ENCODE measurements at regions not wholly inside any gene's neighbourhood (a gene's known extent, or its start where the extent isn't known, plus 50 kb on each side); places are given as distances from the start of the nearest gene placed in this dataset.

DNA sequence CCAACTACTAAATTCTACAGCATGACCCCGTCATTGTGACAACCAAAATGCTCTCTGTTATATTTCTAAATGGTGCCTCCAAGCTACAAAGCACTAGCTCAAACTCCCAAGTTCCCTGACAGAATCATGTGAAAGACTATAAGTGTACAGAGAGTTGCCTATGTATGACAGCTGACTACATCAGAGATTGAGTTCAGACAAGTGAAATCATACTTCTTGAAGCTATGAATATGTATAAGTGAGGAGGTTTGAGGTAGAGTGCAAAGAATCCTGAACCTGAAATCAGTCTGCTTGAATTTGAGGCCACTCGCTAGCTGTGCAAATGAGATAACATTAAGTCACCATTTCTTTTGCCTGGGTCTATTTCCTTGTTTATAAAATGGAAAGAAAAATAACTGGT lies 63.9 kb upstream of the TP63 start:
- Histone ChIP-seq H4K20me1 (ENCODE audit: insufficient read depth, low read length) (no peaks in the 10 kb centered on the region), H3K23ac (ENCODE audit: low read depth, low read length) (no peak overlapping the region), H2AK9ac (replicated peaks; ENCODE audit: low read depth, low read length, poor library complexity) (no peak overlapping the region), H3K27ac (ENCODE audit: insufficient read depth, low read length) (no peak overlapping the region), H3K79me1 (ENCODE audit: low read depth in 1 of 2, low read length in 2 of 2) (no peaks in the 10 kb centered on the region), H2BK5ac (ENCODE audit: low read depth, low read length, poor library complexity, severe bottlenecking) (no peak overlapping the region), H3K14ac (replicated peaks; ENCODE audit: low read depth, low read length) (no peak overlapping the region), H3K9ac (ENCODE audit: low read depth, low read length) (no peak overlapping the region), H3K36me3 (ENCODE audit: control insufficient read depth, insufficient read depth, low read length) (no peaks in the 10 kb centered on the region), H2BK20ac (ENCODE audit: low read depth, low read length) (no peak overlapping the region), H3K4me1 (ENCODE audit: control insufficient read depth, insufficient read depth, low read length) (peaks cover 2% of the 10 kb centered on the region; the same call in 1 of the 2 replicates), H2BK15ac (ENCODE audit: low read depth, low read length) (no peak overlapping the region), H3K4me3 (ENCODE audit: insufficient read depth, low read depth, low read length) (no peak overlapping the region), H2AFZ (replicated peaks; ENCODE audit: low read length, poor library complexity) (no peak overlapping the region), H3K27me3 (ENCODE audit: control insufficient read depth, insufficient read depth, low read length) (no peaks in the 10 kb centered on the region), H3K4ac (ENCODE audit: low read depth, low read length) (no peak overlapping the region), H2BK120ac (ENCODE audit: low read depth, low read length) (no peak overlapping the region), H3K9me3 (ENCODE audit: control insufficient read depth, insufficient read depth, low read length) (no peaks in the 10 kb centered on the region), H4K8ac (ENCODE audit: low read depth in 2 of 2, low read length in 2 of 2) (no peak overlapping the region), H3K9me1 (ENCODE audit: insufficient read depth, low read length) (no peaks in the 10 kb centered on the region), H2AK5ac (ENCODE audit: low read depth, low read length) (no peak overlapping the region), H3K56ac (ENCODE audit: extremely low read depth, insufficient read depth, low read length) (no peak overlapping the region), H4K91ac (ENCODE audit: insufficient read depth, low read depth, low read length) (no peak overlapping the region), H3K18ac (ENCODE audit: low read depth, low read length) (no peak overlapping the region), H4K5ac (ENCODE audit: low read depth, low read length) (no peak overlapping the region), H3K4me2 (ENCODE audit: low read depth, low read length) (no peak overlapping the region)
- ChIA-PET POLR2A (ENCODE audit: unreplicated experiment) (no interaction called here), CTCF (no interaction called here)
- TF ChIP-seq RCOR1 (IDR thresholded peaks at IDR 0.05; ENCODE audit: insufficient replicate concordance, low read length) (no peak), SMC3 (IDR thresholded peaks at IDR 0.05; ENCODE audit: low read depth, low read length) (no peak), MXI1 (IDR thresholded peaks at IDR 0.05; ENCODE audit: borderline replicate concordance, low read depth, low read length) (no peak), FOS (IDR thresholded peaks at IDR 0.05; ENCODE audit: low read depth, low read length) (no peak), NFE2L2 (IDR thresholded peaks at IDR 0.05; ENCODE audit: low read depth, low read length) (no peak), RFX5 (IDR thresholded peaks at IDR 0.05; ENCODE audit: low read depth, low read length) (no peak), MAZ (IDR thresholded peaks at IDR 0.05; ENCODE audit: borderline replicate concordance, low read depth, low read length) (no peak)
- TF ChIP-seq, protein P1, sequence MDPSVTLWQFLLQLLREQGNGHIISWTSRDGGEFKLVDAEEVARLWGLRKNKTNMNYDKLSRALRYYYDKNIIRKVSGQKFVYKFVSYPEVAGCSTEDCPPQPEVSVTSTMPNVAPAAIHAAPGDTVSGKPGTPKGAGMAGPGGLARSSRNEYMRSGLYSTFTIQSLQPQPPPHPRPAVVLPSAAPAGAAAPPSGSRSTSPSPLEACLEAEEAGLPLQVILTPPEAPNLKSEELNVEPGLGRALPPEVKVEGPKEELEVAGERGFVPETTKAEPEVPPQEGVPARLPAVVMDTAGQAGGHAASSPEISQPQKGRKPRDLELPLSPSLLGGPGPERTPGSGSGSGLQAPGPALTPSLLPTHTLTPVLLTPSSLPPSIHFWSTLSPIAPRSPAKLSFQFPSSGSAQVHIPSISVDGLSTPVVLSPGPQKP (IDR thresholded peaks at IDR 0.05; ENCODE audit: borderline replicate concordance, low read depth, low read length), result no peak
- TF ChIP-seq, protein P2, sequence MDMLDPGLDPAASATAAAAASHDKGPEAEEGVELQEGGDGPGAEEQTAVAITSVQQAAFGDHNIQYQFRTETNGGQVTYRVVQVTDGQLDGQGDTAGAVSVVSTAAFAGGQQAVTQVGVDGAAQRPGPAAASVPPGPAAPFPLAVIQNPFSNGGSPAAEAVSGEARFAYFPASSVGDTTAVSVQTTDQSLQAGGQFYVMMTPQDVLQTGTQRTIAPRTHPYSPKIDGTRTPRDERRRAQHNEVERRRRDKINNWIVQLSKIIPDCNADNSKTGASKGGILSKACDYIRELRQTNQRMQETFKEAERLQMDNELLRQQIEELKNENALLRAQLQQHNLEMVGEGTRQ (IDR thresholded peaks at IDR 0.05; ENCODE audit: low read depth, low read length), result no peak
- TF ChIP-seq, protein P3, sequence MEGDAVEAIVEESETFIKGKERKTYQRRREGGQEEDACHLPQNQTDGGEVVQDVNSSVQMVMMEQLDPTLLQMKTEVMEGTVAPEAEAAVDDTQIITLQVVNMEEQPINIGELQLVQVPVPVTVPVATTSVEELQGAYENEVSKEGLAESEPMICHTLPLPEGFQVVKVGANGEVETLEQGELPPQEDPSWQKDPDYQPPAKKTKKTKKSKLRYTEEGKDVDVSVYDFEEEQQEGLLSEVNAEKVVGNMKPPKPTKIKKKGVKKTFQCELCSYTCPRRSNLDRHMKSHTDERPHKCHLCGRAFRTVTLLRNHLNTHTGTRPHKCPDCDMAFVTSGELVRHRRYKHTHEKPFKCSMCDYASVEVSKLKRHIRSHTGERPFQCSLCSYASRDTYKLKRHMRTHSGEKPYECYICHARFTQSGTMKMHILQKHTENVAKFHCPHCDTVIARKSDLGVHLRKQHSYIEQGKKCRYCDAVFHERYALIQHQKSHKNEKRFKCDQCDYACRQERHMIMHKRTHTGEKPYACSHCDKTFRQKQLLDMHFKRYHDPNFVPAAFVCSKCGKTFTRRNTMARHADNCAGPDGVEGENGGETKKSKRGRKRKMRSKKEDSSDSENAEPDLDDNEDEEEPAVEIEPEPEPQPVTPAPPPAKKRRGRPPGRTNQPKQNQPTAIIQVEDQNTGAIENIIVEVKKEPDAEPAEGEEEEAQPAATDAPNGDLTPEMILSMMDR (conservative IDR thresholded peaks at IDR 0.05; ENCODE audit: low read depth, low read length), result no peak
- DNase-seq (no peak), ATAC-seq (ENCODE audit: low read depth) (no peak)
- intact Hi-C loops (cut with micrococcal nuclease), result no loop called here
- in situ Hi-C loops (cut with MboI; ENCODE audit: low sequenced_read_pairs), result no loop called here
- no CpG with 5 or more reads among the region's 2 CpGs for WGBS, 2 experiments (ENCODE audit: extremely low coverage in 2 of 2, insufficient read length in 1 of 2)
- no TSS peak for BruUV-seq (replicated peaks)
- dilution Hi-C loops (cut with HindIII; ENCODE audit: low sequenced_read_pairs, unreplicated experiment), result no loop called here
